Large intestine (tissue), 3 donors: ENCODE measurements at regions not wholly inside any gene's neighbourhood (a gene's known extent, or its start where the extent isn't known, plus 50 kb on each side); places are given as distances from the start of the nearest gene placed in this dataset.
"Not testable (repeated sequence)": the region's sequence is repeated elsewhere in the genome, so short reads cannot be mapped to it uniquely, and the experiment has no call there.

Experiments
- DNase-seq, 2 donors: peaks; one replicate each; pipeline versions ENCODE4 v3.0.0 to v3.0.0-alpha.2; 2013
- H3K27ac ChIP-seq: one replicate; pipeline ENCODE4 v1.5.1; 2013; ENCODE audit warnings: low read length
- H3K27me3 ChIP-seq: 2 replicates; pipeline ENCODE4 v1.6.1; 2013; ENCODE audit warnings: low read length; ENCODE audit not compliant: control insufficient read depth, insufficient read depth
- H3K36me3 ChIP-seq: 2 replicates; pipeline ENCODE4 v1.6.1; 2013; ENCODE audit warnings: low read length; ENCODE audit not compliant: control insufficient read depth, insufficient read depth
- H3K4me1 ChIP-seq: one replicate; pipeline ENCODE4 v1.6.1; 2013; ENCODE audit warnings: low read length; ENCODE audit not compliant: control insufficient read depth, insufficient read depth
- H3K4me3 ChIP-seq: one replicate; pipeline ENCODE4 v1.5.1; 2013; ENCODE audit warnings: low read length
- H3K9me3 ChIP-seq: one replicate; pipeline ENCODE4 v1.6.1; 2013; ENCODE audit warnings: mild to moderate bottlenecking, low read depth, low read length, moderate library complexity; ENCODE audit not compliant: control insufficient read depth
- WGBS: methylation state at CpG from one replicate; pipeline ENCODE4 v1.1.5; 2013; ENCODE audit warnings: low lambda C conversion rate; ENCODE audit not compliant: insufficient coverage; 5-methylcytosine and 5-hydroxymethylcytosine counted together

DNA sequence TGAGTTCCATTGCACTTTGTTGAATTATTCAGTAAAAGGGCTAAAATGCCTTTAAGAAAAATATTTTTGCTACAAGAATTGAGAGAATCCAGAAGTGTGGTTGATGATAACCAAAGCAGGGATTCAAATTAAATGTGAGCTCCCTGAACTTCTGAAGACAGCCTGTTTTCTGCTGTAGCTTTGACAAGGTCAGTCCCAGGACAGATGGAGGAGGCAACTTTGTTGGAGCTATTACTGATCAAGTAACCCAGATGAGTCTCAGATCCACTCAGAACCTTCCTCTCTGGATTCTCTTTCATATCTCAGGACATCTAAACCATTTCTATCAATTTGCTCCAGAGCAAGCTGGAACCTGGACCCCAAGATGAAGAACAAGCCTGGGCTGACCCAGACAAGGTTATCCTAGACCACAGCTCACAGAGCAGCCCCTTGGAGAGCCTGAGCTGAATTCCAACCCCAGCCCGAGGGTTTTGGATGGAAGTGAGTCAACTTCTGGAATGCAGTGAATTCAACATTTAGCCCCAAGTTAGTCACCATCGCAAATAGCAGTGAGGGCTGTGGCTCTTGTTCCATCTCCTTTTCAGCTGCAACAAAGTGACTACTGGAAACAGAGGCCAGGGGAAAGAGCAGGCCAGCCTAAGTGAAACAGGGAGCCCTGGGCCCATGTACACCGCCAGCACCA lies 137.8 kb upstream of the TSC22D1 start:
- Histone ChIP-seq H3K4me3 (no peak overlapping the region), H3K4me1 (no peaks in the 10 kb centered on the region), H3K9me3 (no peaks in the 10 kb centered on the region), H3K27ac (no peak overlapping the region), H3K27me3 (no peaks in the 10 kb centered on the region), H3K36me3 (no peaks in the 10 kb centered on the region)
- DNase-seq, result no peak
- WGBS, result no CpG with 5 or more reads among the region's 3 CpGs

DNA sequence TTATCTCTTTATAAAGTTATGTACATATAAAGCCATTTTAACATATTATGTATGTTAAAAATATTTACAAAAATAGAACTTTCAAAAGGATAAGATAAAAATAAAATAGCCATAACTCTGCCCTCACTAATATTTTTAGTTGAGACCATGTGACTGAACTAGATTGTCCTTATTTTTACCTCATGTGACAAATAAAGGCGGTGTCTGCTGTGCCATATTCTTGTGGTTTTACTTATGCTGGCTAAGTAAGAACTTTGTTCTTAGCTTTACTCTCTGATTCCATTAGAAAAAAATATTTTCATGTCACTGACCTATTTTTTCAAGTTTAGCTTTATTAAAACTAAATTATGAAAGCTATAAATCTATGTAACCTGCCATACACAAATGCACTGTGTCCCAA lies 135.6 kb upstream of the TSC22D1 start:
- no peaks in the 10 kb centered on the region for H3K4me1 ChIP-seq
- H3K9me3 ChIP-seq, result no peaks in the 10 kb centered on the region
- WGBS, result no CpG with 5 or more reads among the region's 1 CpG
- H3K27ac ChIP-seq, result no peak overlapping the region
- H3K4me3 ChIP-seq, result no peak overlapping the region
- H3K27me3 ChIP-seq, result no peaks in the 10 kb centered on the region
- no peak for DNase-seq
- no peaks in the 10 kb centered on the region for H3K36me3 ChIP-seq

DNA sequence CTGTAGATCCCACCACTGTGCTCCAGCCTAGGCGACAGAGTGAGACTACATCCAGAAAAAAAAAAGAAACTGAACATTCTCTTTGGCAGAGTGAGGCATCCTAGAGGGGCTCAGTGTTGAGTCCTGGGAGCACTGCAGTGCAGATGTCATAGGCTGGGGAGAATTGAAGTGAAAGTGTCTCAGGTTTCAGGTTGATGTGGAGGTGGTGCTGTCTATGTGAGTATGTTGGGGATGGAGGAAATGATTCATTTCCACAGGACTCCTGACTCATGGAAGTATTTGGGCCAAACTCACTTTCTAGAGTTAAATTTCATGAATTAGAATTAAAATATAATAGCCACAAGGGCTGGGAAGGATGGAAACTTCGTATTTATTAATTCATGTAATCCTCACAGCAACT lies 134.4 kb upstream of the TSC22D1 start:
- Histone ChIP-seq H3K27ac (no peak overlapping the region), H3K4me3 (no peak overlapping the region), H3K4me1 (no peaks in the 10 kb centered on the region), H3K27me3 (no peaks in the 10 kb centered on the region), H3K9me3 (no peaks in the 10 kb centered on the region), H3K36me3 (no peaks in the 10 kb centered on the region)
- no CpG with 5 or more reads among the region's 2 CpGs for WGBS
- DNase-seq, result no peak

DNA sequence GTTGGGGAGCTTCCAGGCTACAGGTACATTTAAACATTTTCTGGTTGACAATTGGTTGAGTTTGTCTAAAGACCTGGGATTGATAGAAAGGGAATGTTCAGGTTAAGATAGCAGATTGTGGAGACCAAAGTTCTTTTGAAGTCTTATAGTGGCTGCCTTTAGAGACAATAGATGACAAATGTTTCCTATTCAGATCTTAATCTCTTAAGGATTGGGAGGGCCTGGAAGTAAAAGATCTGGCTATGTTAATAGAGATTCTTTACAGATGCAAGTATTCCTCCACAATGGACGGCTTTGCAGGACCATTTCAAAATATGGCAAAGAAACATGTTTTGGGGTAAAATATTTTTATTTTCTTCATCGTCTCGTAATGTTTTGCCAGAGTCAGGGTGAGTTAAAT lies 128.7 kb upstream of the TSC22D1 start:
- not testable (repeated sequence) for DNase-seq, H3K36me3 ChIP-seq, H3K9me3 ChIP-seq, H3K4me1 ChIP-seq, H3K27ac ChIP-seq, H3K27me3 ChIP-seq, H3K4me3 ChIP-seq
- WGBS, result 90% methylated on average over 2 of the region's 3 CpGs

DNA sequence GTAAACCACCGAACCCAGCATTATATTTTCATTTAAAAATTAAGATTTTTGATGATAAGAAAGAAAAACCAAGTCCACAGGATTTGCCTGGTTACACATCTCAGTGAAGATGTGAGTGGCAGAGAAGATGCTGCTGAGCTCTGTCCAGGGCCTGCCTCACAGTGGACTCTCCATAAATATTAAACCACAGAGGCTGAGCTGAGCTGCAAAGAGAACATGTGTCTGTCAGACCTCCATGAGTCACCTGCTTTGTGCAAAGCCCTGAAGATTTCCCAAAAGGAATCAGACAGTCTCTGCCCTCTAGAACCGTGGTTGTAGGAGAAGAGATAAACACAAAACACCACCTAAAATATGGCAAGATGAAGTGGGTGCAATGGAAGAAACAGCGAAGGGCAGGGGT lies 127.2 kb upstream of the TSC22D1 start:
- Histone ChIP-seq H3K4me1 (no peaks in the 10 kb centered on the region), H3K36me3 (no peaks in the 10 kb centered on the region), H3K27ac (no peak overlapping the region), H3K9me3 (no peaks in the 10 kb centered on the region), H3K4me3 (no peak overlapping the region), H3K27me3 (no peaks in the 10 kb centered on the region)
- no peak for DNase-seq
- WGBS, result 100% methylated on average over 1 of the region's 3 CpGs

DNA sequence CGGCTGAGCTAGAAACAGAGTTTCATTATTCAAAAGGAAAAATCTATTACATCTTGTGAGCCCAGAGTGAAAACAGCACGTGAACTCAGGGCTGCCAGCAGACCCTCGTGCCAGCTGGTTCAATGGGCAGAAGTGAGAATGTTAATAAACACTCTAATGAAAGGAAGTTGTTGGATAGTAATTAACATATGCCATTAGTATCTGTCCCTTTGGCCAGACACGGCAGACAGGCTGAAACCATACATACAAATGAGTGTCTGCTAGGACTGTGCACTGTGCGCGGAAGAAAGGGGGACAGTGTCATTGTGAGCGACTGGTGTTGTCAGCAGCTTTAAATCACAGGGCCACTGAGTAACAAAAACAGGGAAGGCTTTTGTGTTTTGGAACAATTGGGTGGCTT lies 121.9 kb upstream of the TSC22D1 start:
- H3K9me3 ChIP-seq, result no peaks in the 10 kb centered on the region
- no peak overlapping the region for H3K4me3 ChIP-seq
- H3K4me1 ChIP-seq, result no peaks in the 10 kb centered on the region
- no peaks in the 10 kb centered on the region for H3K36me3 ChIP-seq
- WGBS, result 100% methylated on average over 1 of the region's 7 CpGs
- H3K27ac ChIP-seq, result no peak overlapping the region
- DNase-seq, result no peak
- no peaks in the 10 kb centered on the region for H3K27me3 ChIP-seq

DNA sequence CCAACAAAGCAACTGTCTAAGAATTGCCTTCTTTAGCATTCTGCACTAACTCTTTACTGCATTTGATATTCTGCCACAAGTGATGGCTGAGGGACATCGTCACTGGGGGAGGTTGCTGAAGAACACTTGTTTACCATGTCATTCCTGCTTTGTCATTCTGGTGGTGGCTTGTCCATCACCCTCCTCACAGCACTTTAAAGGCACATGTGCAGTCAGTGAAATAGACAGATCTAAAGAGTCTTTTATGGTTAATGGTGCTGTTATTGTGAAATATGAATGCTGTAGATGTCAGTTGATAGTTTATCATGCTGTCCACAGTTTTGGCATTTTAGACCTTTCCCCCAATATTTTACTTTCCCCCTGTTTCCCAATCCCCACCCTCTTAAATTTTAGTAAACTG lies 120.9 kb upstream of the TSC22D1 start:
- no peak for DNase-seq
- Histone ChIP-seq H3K27me3 (no peaks in the 10 kb centered on the region), H3K4me1 (no peaks in the 10 kb centered on the region), H3K9me3 (no peaks in the 10 kb centered on the region), H3K27ac (no peak overlapping the region), H3K36me3 (no peaks in the 10 kb centered on the region), H3K4me3 (no peak overlapping the region)
- no CpG with 5 or more reads among the region's 1 CpG for WGBS

DNA sequence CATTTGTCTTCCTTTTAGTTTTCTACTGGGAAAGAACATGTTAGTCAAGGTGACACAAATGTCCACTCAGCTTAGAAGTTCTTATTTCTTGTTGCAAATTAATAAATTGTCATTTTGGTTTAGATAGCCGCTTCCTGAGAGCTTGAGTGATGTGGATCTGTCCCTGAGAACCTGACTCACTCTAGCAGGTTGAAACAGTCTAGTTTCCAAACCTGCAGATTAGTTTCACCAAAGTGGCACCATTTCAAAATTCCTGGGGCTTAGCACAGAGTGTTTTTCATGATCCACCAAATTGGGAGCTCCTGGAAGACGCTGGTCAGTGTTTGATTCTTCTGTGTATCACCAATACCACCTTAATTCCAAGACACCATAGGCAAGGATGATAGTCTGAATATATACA lies 119.4 kb upstream of the TSC22D1 start:
- WGBS, result no CpG with 5 or more reads among the region's 2 CpGs
- Histone ChIP-seq H3K27ac (no peak overlapping the region), H3K4me1 (no peaks in the 10 kb centered on the region), H3K4me3 (no peak overlapping the region), H3K9me3 (no peaks in the 10 kb centered on the region), H3K36me3 (no peaks in the 10 kb centered on the region), H3K27me3 (no peaks in the 10 kb centered on the region)
- DNase-seq, result no peak

DNA sequence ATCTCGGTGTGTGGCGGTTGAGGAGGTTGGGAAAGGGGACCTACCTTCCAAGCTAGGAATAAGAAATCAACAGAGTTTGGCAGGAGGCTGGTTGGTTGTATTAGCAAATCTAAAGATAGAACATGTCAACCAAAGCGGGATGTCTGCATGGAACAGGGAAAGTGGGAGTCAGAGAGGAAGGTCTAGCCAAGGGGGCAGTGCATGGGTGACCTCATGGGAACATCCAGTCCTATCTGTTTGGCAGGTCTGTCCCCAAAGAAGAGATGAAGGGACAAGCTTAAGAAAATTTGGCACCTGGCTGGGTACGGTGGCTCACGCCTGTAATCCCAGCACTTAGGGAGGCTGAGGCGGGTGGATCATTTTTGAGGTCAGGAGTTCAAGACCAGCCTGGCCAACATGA lies 118.7 kb upstream of the TSC22D1 start:
- no peak overlapping the region for H3K27ac ChIP-seq
- no peaks in the 10 kb centered on the region for H3K4me1 ChIP-seq
- no peaks in the 10 kb centered on the region for H3K9me3 ChIP-seq
- H3K4me3 ChIP-seq, result no peak overlapping the region
- no peaks in the 10 kb centered on the region for H3K27me3 ChIP-seq
- WGBS, result 42% methylated on average over 2 of the region's 6 CpGs
- H3K36me3 ChIP-seq, result no peaks in the 10 kb centered on the region
- DNase-seq, result no peak

DNA sequence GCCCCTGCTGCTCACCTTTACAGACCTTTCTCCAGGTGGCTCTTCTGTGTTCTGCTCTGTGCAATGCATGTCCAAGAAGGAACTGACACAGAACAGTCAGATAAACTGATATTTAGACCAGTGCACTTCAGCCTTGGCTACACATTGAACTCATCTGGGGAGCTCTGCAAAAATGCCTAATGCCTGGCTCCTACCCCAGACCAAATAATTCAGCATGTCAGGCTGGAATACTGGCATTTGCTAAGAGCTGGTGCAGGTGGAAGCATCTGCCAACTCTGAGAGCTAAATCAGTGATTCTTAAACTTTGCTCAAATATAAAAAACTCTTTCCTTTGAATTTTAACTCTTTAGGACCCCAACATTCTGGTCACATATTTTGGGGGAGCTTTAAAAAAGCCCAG lies 118.2 kb upstream of the TSC22D1 start:
- Histone ChIP-seq H3K36me3 (no peaks in the 10 kb centered on the region), H3K4me1 (no peaks in the 10 kb centered on the region), H3K4me3 (no peak overlapping the region), H3K27ac (no peak overlapping the region), H3K9me3 (no peaks in the 10 kb centered on the region), H3K27me3 (no peaks in the 10 kb centered on the region)
- no peak for DNase-seq

DNA sequence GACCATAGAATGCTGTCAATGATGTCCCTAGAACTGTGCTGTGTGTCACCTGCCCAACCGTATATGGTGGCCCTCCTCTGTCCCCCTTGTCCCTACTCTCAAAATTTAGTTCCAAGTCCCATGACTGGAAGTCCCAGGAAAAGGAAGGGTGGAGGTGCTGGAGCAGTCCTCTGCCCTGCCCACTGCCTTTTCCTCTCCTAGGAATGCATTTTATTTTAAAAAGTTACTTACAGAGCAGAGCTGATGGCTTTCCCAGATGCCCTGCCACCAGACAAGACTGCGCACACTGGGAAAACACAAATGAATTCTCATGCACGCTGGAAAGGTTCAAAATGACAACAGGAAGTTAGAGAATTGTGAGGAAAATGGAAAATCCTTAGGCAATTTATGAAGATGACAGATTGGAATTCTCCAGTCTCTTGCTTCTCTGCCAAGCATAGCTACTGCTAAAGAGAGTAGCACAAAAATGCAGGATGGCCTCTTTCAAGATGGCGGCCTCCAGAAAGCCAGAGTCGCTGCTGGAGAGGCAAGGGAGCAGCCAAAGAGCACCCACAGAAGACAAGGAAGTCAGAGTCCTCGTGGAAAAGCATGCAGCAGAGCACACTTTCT lies 117.1 kb upstream of the TSC22D1 start:
- WGBS, result no CpG with 5 or more reads among the region's 6 CpGs
- DNase-seq, result no peak
- no peaks in the 10 kb centered on the region for H3K36me3 ChIP-seq
- no peak overlapping the region for H3K4me3 ChIP-seq
- H3K9me3 ChIP-seq, result no peaks in the 10 kb centered on the region
- H3K4me1 ChIP-seq, result no peaks in the 10 kb centered on the region
- no peak overlapping the region for H3K27ac ChIP-seq
- no peaks in the 10 kb centered on the region for H3K27me3 ChIP-seq
